Mucosa of descending colon (tissue), 3 donors: ENCODE measurements at regions not wholly inside any gene's neighbourhood (a gene's known extent, or its start where the extent isn't known, plus 50 kb on each side); places are given as distances from the start of the nearest gene placed in this dataset.

ENCODE experiments used
- ATAC-seq: fragments of 200-7000 bp; cut with Tn5 transposase; one replicate; pipeline ENCODE4 v1.9.1; 2020; ENCODE audit warnings: mild to moderate bottlenecking, moderate library complexity
- DNase-seq, 3 donors: peaks; one replicate each; pipeline ENCODE4 v3.0.0-alpha.2; 2020
- H3K36me3 ChIP-seq: fragments of 200-600 bp; one replicate; pipeline ENCODE4 v1.8.0; 2021; ENCODE audit warnings: low read depth, mild to moderate bottlenecking
- H3K4me1 ChIP-seq: fragments of 200-600 bp; one replicate; pipeline ENCODE4 v1.8.0; 2021; ENCODE audit warnings: low read depth, mild to moderate bottlenecking
- H3K4me3 ChIP-seq: fragments of 200-600 bp; one replicate; pipeline ENCODE4 v1.8.0; 2021; ENCODE audit warnings: mild to moderate bottlenecking
- H3K9me3 ChIP-seq: fragments of 200-600 bp; one replicate; pipeline ENCODE4 v1.8.0; 2021; ENCODE audit warnings: mild to moderate bottlenecking
- CTCF ChIP-seq: fragments of 200-600 bp; IDR thresholded peaks from one replicate; pipeline ENCODE4 v1.8.0; 2022; ENCODE audit warnings: antibody characterized with exemption, mild to moderate bottlenecking
- intact Hi-C, 2 donors: fragments of 100-400 bp; cut with DNase I in 1 of 2; cut with micrococcal nuclease in 1 of 2; formaldehyde crosslinking; loops; one replicate each; pipeline versions ENCODE4 v1.11.0 to v1.11.1; 2022; cut with DNase I, micrococcal nuclease
- donor health status: DM: no; HTN: no; CAD: no; lungs with moderate emphysema.
- donor health status: DM: no; HTN: no; CAD: no.
- donor health status: DM: no; HTN: yes; CAD: no.

- TF ChIP-seq CTCF: no peak
- Histone ChIP-seq H3K36me3 (no peaks in the 10 kb centered on the region), H3K9me3 (peaks cover 63% of the 10 kb centered on the region), H3K4me1 (no peaks in the 10 kb centered on the region), H3K4me3 (no peak overlapping the region)
- ATAC-seq: no peak
- no peak for DNase-seq
- intact Hi-C loops: no loop called here
Observed at GRCh38 chr5:26229848-26230247, 808.5 kb downstream of the CDH9 start.

- Histone ChIP-seq H3K4me3 (no peak overlapping the region), H3K4me1 (no peaks in the 10 kb centered on the region), H3K9me3 (peaks cover 55% of the 10 kb centered on the region), H3K36me3 (no peaks in the 10 kb centered on the region)
- ATAC-seq (no peak), DNase-seq (no peak)
- no peak for TF ChIP-seq CTCF
- intact Hi-C loops: no loop called here
Observed at GRCh38 chr5:26227245-26227644, 811.1 kb downstream of the CDH9 start.

GRCh38 chr5:26205121-26205520 lies 833.3 kb downstream of the CDH9 start:
- DNase-seq: no peak
- H3K4me1 ChIP-seq: no peaks in the 10 kb centered on the region
- no peak overlapping the region for H3K4me3 ChIP-seq
- TF ChIP-seq CTCF: no peak
- H3K36me3 ChIP-seq: no peaks in the 10 kb centered on the region
- ATAC-seq: no peak
- intact Hi-C loops: no loop called here
- H3K9me3 ChIP-seq: peaks cover 29% of the 10 kb centered on the region

- DNase-seq (no peak), ATAC-seq (no peak)
- H3K4me3 ChIP-seq: no peak overlapping the region
- no peak for TF ChIP-seq CTCF
- H3K9me3 ChIP-seq: peaks cover 20% of the 10 kb centered on the region
- no peaks in the 10 kb centered on the region for H3K4me1 ChIP-seq
- no peaks in the 10 kb centered on the region for H3K36me3 ChIP-seq
- intact Hi-C loops: no loop called here
Observed at GRCh38 chr5:26193626-26194025, 844.8 kb downstream of the CDH9 start.

- H3K4me1 ChIP-seq: no peaks in the 10 kb centered on the region
- H3K9me3 ChIP-seq: peaks cover 12% of the 10 kb centered on the region
- DNase-seq (no peak), ATAC-seq (no peak)
- intact Hi-C loops: no loop called here
- no peaks in the 10 kb centered on the region for H3K36me3 ChIP-seq
- no peak for TF ChIP-seq CTCF
- no peak overlapping the region for H3K4me3 ChIP-seq
Observed at GRCh38 chr5:26192486-26192885, 845.9 kb downstream of the CDH9 start.

- H3K4me3 ChIP-seq: no peak overlapping the region
- DNase-seq (no peak), ATAC-seq (no peak)
- no peaks in the 10 kb centered on the region for H3K4me1 ChIP-seq
- intact Hi-C loops: no loop called here
- peaks cover 23% of the 10 kb centered on the region for H3K9me3 ChIP-seq
- TF ChIP-seq CTCF: no peak
- no peaks in the 10 kb centered on the region for H3K36me3 ChIP-seq
Observed at GRCh38 chr5:26181582-26181981, 856.8 kb downstream of the CDH9 start.
